Large intestine (tissue), 3 donors: ENCODE measurements at regions not wholly inside any gene's neighbourhood (a gene's known extent, or its start where the extent isn't known, plus 50 kb on each side); places are given as distances from the start of the nearest gene placed in this dataset.

Experiments used
- DNase-seq, 2 donors: peaks; one replicate each; pipeline versions ENCODE4 v3.0.0 to v3.0.0-alpha.2; 2013
- H3K27ac ChIP-seq: one replicate; pipeline ENCODE4 v1.5.1; 2013; ENCODE audit warnings: low read length
- H3K27me3 ChIP-seq: 2 replicates; pipeline ENCODE4 v1.6.1; 2013; ENCODE audit warnings: low read length; ENCODE audit not compliant: control insufficient read depth, insufficient read depth
- H3K36me3 ChIP-seq: 2 replicates; pipeline ENCODE4 v1.6.1; 2013; ENCODE audit warnings: low read length; ENCODE audit not compliant: control insufficient read depth, insufficient read depth
- H3K4me1 ChIP-seq: one replicate; pipeline ENCODE4 v1.6.1; 2013; ENCODE audit warnings: low read length; ENCODE audit not compliant: control insufficient read depth, insufficient read depth
- H3K4me3 ChIP-seq: one replicate; pipeline ENCODE4 v1.5.1; 2013; ENCODE audit warnings: low read length
- H3K9me3 ChIP-seq: one replicate; pipeline ENCODE4 v1.6.1; 2013; ENCODE audit warnings: mild to moderate bottlenecking, low read depth, low read length, moderate library complexity; ENCODE audit not compliant: control insufficient read depth
- WGBS: methylation state at CpG from one replicate; pipeline ENCODE4 v1.1.5; 2013; ENCODE audit warnings: low lambda C conversion rate; ENCODE audit not compliant: insufficient coverage; 5-methylcytosine and 5-hydroxymethylcytosine counted together

GRCh38 chr14:30484976-30485375, 74.0 kb upstream of the G2E3 start:
- Histone ChIP-seq H3K27ac (no peak overlapping the region), H3K36me3 (no peaks in the 10 kb centered on the region), H3K4me1 (no peaks in the 10 kb centered on the region), H3K27me3 (no peaks in the 10 kb centered on the region), H3K4me3 (no peak overlapping the region), H3K9me3 (no peaks in the 10 kb centered on the region)
- no CpG with 5 or more reads among the region's 1 CpG for WGBS
- DNase-seq: no peak

DNA sequence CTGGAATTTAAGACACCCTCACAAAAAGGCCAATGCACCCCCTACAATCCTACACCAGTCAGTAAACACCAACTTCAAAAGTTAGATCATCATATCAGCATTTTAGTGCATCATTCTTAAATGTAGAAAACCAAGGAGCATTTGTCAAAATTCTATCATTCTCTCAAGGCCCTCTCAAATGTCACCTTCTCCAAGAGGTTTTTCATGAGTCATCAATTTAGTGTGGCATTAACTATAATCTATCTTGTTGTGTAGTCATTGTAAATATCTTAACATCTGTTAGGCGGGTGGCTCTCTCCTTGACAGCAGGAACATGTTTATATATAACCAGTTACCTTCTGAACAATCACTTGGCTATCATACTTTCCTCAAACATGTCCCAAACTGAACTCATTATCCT, 62.1 kb upstream of the G2E3 start:
- H3K27me3 ChIP-seq: no peaks in the 10 kb centered on the region
- no peaks in the 10 kb centered on the region for H3K9me3 ChIP-seq
- DNase-seq: peak in 1 of 2 donors; percentile 2
- no peak overlapping the region for H3K27ac ChIP-seq
- WGBS: no CpG with 5 or more reads among the region's 1 CpG
- H3K36me3 ChIP-seq: no peaks in the 10 kb centered on the region
- H3K4me3 ChIP-seq: no peak overlapping the region
- no peaks in the 10 kb centered on the region for H3K4me1 ChIP-seq

- H3K9me3 ChIP-seq: no peaks in the 10 kb centered on the region
- H3K27me3 ChIP-seq: no peaks in the 10 kb centered on the region
- H3K4me3 ChIP-seq: no peak overlapping the region
- no peaks in the 10 kb centered on the region for H3K36me3 ChIP-seq
- no peak for DNase-seq
- no peaks in the 10 kb centered on the region for H3K4me1 ChIP-seq
- no peak overlapping the region for H3K27ac ChIP-seq
These were observed 59.6 kb upstream of the G2E3 start for GRCh38 chr14:30499358-30499757.

DNA sequence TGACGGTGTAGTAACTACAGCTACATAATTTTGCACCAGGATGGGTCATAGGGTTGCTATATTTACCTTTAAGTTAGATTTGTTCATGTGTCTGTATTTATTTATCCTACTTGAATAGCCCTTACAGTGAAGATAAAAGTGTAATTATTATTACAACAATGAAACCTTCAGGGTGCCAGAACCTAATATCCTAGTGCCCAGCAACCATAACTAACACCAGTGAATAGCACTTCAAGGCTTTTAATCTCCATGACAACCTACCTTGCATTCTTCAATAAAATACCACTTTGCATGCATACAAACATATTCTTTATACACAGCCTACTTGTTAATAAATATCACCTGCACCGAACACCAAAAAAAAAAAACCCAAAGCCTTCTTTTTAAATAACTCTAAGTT, 58.7 kb upstream of the G2E3 start:
- Histone ChIP-seq H3K27ac (no peak overlapping the region), H3K36me3 (no peaks in the 10 kb centered on the region), H3K4me3 (no peak overlapping the region), H3K4me1 (no peaks in the 10 kb centered on the region), H3K9me3 (no peaks in the 10 kb centered on the region), H3K27me3 (no peaks in the 10 kb centered on the region)
- DNase-seq: no peak
- no CpG with 5 or more reads among the region's 2 CpGs for WGBS

DNA sequence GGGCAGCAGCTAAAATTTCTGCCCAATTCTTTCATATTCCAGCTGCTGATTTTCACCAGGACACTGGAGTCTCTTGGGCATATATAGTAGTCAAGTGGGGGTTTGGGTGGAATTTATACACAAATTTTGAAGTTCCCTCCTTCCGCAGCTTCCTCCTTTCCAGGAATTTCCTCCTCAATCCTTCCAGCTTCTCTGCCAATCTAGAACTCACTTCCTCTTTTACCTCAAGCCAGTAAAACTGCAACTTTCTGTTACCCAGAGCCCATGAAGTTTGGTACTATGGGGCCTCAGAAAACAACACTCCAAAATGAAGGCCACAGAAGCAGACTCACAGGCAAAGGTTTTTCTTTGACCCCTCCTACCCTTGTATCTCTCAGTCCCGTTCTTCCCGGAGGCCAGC, 51.7 kb upstream of the G2E3 start:
- H3K36me3 ChIP-seq: no peaks in the 10 kb centered on the region
- H3K9me3 ChIP-seq: no peaks in the 10 kb centered on the region
- H3K4me1 ChIP-seq: no peaks in the 10 kb centered on the region
- no peak overlapping the region for H3K4me3 ChIP-seq
- WGBS: 100% methylated on average over 1 of the region's 3 CpGs
- no peak for DNase-seq
- no peaks in the 10 kb centered on the region for H3K27me3 ChIP-seq
- H3K27ac ChIP-seq: no peak overlapping the region
